ENCODE measurements at regions not wholly inside any gene's neighbourhood (a gene's known extent, or its start where the extent isn't known, plus 50 kb on each side); places are given as distances from the start of the nearest gene placed in this dataset.

DNA sequence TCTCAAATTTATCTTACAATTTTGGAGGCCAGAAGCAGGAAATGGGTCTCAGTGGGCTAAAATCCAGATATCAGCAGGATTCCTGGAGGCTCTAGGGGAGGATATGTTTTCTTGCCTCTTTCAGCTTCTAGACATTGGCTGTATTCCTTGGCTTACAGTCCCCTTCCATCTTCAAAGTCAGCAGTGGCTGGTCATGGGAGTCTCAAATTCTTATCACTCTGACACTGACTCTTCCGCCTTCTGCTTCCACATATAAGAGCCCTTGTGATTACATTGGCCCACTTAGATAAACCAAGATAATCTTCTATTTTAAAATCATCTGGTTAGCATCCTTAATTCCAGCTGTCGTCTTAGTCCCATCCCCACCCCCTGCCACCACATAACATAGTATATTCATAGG lies 113.0 kb downstream of the PCDH7 start:
- TF ChIP-seq, protein P1, sequence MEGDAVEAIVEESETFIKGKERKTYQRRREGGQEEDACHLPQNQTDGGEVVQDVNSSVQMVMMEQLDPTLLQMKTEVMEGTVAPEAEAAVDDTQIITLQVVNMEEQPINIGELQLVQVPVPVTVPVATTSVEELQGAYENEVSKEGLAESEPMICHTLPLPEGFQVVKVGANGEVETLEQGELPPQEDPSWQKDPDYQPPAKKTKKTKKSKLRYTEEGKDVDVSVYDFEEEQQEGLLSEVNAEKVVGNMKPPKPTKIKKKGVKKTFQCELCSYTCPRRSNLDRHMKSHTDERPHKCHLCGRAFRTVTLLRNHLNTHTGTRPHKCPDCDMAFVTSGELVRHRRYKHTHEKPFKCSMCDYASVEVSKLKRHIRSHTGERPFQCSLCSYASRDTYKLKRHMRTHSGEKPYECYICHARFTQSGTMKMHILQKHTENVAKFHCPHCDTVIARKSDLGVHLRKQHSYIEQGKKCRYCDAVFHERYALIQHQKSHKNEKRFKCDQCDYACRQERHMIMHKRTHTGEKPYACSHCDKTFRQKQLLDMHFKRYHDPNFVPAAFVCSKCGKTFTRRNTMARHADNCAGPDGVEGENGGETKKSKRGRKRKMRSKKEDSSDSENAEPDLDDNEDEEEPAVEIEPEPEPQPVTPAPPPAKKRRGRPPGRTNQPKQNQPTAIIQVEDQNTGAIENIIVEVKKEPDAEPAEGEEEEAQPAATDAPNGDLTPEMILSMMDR (IDR thresholded peaks at IDR 0.05), result no peak
- TF ChIP-seq POLR2A (IDR thresholded peaks at IDR 0.05), result no peak
